ENCODE measurements at regions not wholly inside any gene's neighbourhood (a gene's known extent, or its start where the extent isn't known, plus 50 kb on each side); places are given as distances from the start of the nearest gene placed in this dataset.

GRCh38 chr5:118675247-118675646, 313.1 kb downstream of the DTWD2 start:
- TF ChIP-seq POLR2A (IDR thresholded peaks at IDR 0.05; ENCODE audit: low read depth, low read length) (no peak), TAF1 (IDR thresholded peaks at IDR 0.05; ENCODE audit: borderline replicate concordance, low read depth, low read length) (no peak), POLR2AphosphoS5 (IDR thresholded peaks at IDR 0.05; ENCODE audit: low read depth, low read length) (no peak)

Data from GM12892 (cell line).